ENCODE measurements at regions not wholly inside any gene's neighbourhood (a gene's known extent, or its start where the extent isn't known, plus 50 kb on each side); places are given as distances from the start of the nearest gene placed in this dataset.
"Not testable (repeated sequence)": the region's sequence is repeated elsewhere in the genome, so short reads cannot be mapped to it uniquely, and the experiment has no call there.

GRCh38 chr1:203566966-203567365 lies 59.7 kb upstream of the ATP2B4 start:
- TF ChIP-seq CTCF (conservative IDR thresholded peaks at IDR 0.05 in 1 of 2, IDR thresholded peaks at IDR 0.05 in 1 of 2; ENCODE audit: extremely low read depth in 1 of 2, insufficient read depth in 1 of 2, low read depth in 1 of 2, low read length in 2 of 2); EZH2 (IDR thresholded peaks at IDR 0.05; ENCODE audit: borderline replicate concordance, low read length): not testable (repeated sequence)

All from mammary epithelial cell (primary cell).